ENCODE measurements at regions not wholly inside any gene's neighbourhood (a gene's known extent, or its start where the extent isn't known, plus 50 kb on each side); places are given as distances from the start of the nearest gene placed in this dataset.

- Mint-ChIP-seq H3K27ac (no peak overlapping the region), H3K27me3 (ENCODE audit: low read depth, poor library complexity) (peaks cover 2% of the 10 kb centered on the region), H3K4me1 (no peaks in the 10 kb centered on the region), H3K36me3 (ENCODE audit: low read depth) (no peaks in the 10 kb centered on the region), H3K4me3 (no peak overlapping the region), H3K9me3 (no peaks in the 10 kb centered on the region)
- TF ChIP-seq CTCF (IDR thresholded peaks at IDR 0.05): no peak
- no peak for DNase-seq
Measured at GRCh38 chr11:80587906-80588305, 1147.1 kb upstream of the TENM4 start.

GRCh38 chr11:80586464-80586863 is 1145.6 kb upstream of the TENM4 start:
- no peak overlapping the region for H3K27ac Mint-ChIP-seq
- no peaks in the 10 kb centered on the region for H3K36me3 Mint-ChIP-seq (ENCODE audit: low read depth)
- no peaks in the 10 kb centered on the region for H3K4me1 Mint-ChIP-seq
- H3K9me3 Mint-ChIP-seq: no peaks in the 10 kb centered on the region
- no peak for DNase-seq
- no peak overlapping the region for H3K4me3 Mint-ChIP-seq
- H3K27me3 Mint-ChIP-seq (ENCODE audit: low read depth, poor library complexity): peaks cover 2% of the 10 kb centered on the region
- TF ChIP-seq CTCF (IDR thresholded peaks at IDR 0.05): no peak

- no peak overlapping the region for H3K27ac Mint-ChIP-seq
- H3K9me3 Mint-ChIP-seq: no peaks in the 10 kb centered on the region
- H3K36me3 Mint-ChIP-seq (ENCODE audit: low read depth): no peaks in the 10 kb centered on the region
- H3K4me3 Mint-ChIP-seq: no peak overlapping the region
- peak; percentile 3 for DNase-seq
- H3K27me3 Mint-ChIP-seq (ENCODE audit: low read depth, poor library complexity): peaks cover 2% of the 10 kb centered on the region
- TF ChIP-seq CTCF (IDR thresholded peaks at IDR 0.05): no peak
- no peaks in the 10 kb centered on the region for H3K4me1 Mint-ChIP-seq
Measured at GRCh38 chr11:80584661-80585060, 1143.8 kb upstream of the TENM4 start.

- Mint-ChIP-seq H3K27ac (no peak overlapping the region), H3K27me3 (ENCODE audit: low read depth, poor library complexity) (no peaks in the 10 kb centered on the region), H3K36me3 (ENCODE audit: low read depth) (peaks cover 4% of the 10 kb centered on the region), H3K4me3 (no peak overlapping the region), H3K4me1 (no peaks in the 10 kb centered on the region), H3K9me3 (peaks cover 26% of the 10 kb centered on the region)
- DNase-seq: no peak
- no peak for TF ChIP-seq CTCF (IDR thresholded peaks at IDR 0.05)
Measured at GRCh38 chr11:80569832-80570231, 1129.0 kb upstream of the TENM4 start.

- Mint-ChIP-seq H3K4me1 (peaks cover 20% of the 10 kb centered on the region), H3K36me3 (ENCODE audit: low read depth) (no peaks in the 10 kb centered on the region), H3K9me3 (no peaks in the 10 kb centered on the region), H3K27ac (no peak overlapping the region), H3K4me3 (no peak overlapping the region), H3K27me3 (ENCODE audit: low read depth, poor library complexity) (peaks cover 5% of the 10 kb centered on the region)
- TF ChIP-seq CTCF (IDR thresholded peaks at IDR 0.05): no peak
- DNase-seq: no peak
Measured at GRCh38 chr11:80565231-80565630, 1124.4 kb upstream of the TENM4 start.

- TF ChIP-seq CTCF (IDR thresholded peaks at IDR 0.05): no peak
- Mint-ChIP-seq H3K4me1 (peaks cover 20% of the 10 kb centered on the region), H3K9me3 (no peaks in the 10 kb centered on the region), H3K36me3 (ENCODE audit: low read depth) (no peaks in the 10 kb centered on the region), H3K27ac (no peak overlapping the region), H3K4me3 (no peak overlapping the region), H3K27me3 (ENCODE audit: low read depth, poor library complexity) (peaks cover 5% of the 10 kb centered on the region)
- no peak for DNase-seq
Measured at GRCh38 chr11:80562523-80563125, 1121.8 kb upstream of the TENM4 start.

Measured in nephron progenitor cell (in vitro differentiated cells).